PFSK-1 (cell line): ENCODE measurements at regions not wholly inside any gene's neighbourhood (a gene's known extent, or its start where the extent isn't known, plus 50 kb on each side); places are given as distances from the start of the nearest gene placed in this dataset.

ENCODE experiments used
- FOXP2 ChIP-seq: optimal IDR thresholded peaks from 2 replicates; pipeline ENCODE3; 2011; ENCODE audit warnings: borderline replicate concordance, control low read depth, inconsistent platforms; ENCODE audit not compliant: insufficient read depth; ENCODE audit errors: extremely low read length, extremely low read depth
- POLR2AphosphoS5 ChIP-seq: IDR thresholded peaks from 2 replicates; pipeline ENCODE4 v1.6.1; 2012; ENCODE audit warnings: low read depth, mild to moderate bottlenecking, control low read depth, low read length, moderate library complexity
- SIN3A ChIP-seq: IDR thresholded peaks from 2 replicates; pipeline ENCODE4 v1.6.1; 2012; ENCODE audit warnings: mild to moderate bottlenecking, low read length, moderate library complexity, borderline replicate concordance; ENCODE audit not compliant: insufficient read depth
- TAF1 ChIP-seq: IDR thresholded peaks from 2 replicates; pipeline ENCODE4 v1.6.1; 2012; ENCODE audit warnings: low read length, control low read depth, borderline replicate concordance; ENCODE audit not compliant: insufficient read depth
- TF ChIP-seq, protein P1 (sequence below), 2 experiments: IDR thresholded peaks; 2 replicates each; pipeline versions ENCODE4 v1.6.1 to v1.8.0; 2011 to 2012; ENCODE audit warnings: low read depth in 2 of 2, low read length in 2 of 2, control low read depth in 1 of 2, inconsistent platforms in 1 of 2, mild to moderate bottlenecking in 1 of 2, moderate library complexity in 1 of 2; ENCODE audit not compliant: insufficient read depth in 1 of 2

DNA sequence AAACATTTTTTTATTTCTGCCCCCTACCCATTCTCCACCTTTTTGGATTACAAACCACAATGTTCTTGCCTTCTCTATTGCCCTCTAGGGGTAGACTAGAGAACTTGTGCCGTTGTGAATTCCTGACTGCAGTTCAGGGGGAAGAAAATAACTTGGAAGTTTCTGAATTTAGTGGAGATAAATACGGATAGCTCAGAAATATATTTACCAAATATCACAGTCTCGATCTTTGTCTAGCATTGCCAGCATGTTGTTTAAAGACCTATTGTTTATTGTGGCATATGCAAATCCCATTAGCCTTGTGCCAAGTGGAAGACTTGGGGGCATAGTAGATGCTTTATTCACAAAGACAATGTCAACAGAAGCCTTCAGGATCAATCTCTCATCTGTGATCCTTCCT is 154.1 kb upstream of the MMS22L start:
- no peak for TF ChIP-seq TAF1
- no peak for TF ChIP-seq FOXP2
- TF ChIP-seq, protein P1, sequence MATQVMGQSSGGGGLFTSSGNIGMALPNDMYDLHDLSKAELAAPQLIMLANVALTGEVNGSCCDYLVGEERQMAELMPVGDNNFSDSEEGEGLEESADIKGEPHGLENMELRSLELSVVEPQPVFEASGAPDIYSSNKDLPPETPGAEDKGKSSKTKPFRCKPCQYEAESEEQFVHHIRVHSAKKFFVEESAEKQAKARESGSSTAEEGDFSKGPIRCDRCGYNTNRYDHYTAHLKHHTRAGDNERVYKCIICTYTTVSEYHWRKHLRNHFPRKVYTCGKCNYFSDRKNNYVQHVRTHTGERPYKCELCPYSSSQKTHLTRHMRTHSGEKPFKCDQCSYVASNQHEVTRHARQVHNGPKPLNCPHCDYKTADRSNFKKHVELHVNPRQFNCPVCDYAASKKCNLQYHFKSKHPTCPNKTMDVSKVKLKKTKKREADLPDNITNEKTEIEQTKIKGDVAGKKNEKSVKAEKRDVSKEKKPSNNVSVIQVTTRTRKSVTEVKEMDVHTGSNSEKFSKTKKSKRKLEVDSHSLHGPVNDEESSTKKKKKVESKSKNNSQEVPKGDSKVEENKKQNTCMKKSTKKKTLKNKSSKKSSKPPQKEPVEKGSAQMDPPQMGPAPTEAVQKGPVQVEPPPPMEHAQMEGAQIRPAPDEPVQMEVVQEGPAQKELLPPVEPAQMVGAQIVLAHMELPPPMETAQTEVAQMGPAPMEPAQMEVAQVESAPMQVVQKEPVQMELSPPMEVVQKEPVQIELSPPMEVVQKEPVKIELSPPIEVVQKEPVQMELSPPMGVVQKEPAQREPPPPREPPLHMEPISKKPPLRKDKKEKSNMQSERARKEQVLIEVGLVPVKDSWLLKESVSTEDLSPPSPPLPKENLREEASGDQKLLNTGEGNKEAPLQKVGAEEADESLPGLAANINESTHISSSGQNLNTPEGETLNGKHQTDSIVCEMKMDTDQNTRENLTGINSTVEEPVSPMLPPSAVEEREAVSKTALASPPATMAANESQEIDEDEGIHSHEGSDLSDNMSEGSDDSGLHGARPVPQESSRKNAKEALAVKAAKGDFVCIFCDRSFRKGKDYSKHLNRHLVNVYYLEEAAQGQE (IDR thresholded peaks at IDR 0.05; ENCODE audit: insufficient read depth in 1 of 2, low read depth in 2 of 2, low read length in 2 of 2) = no peak
- no peak for TF ChIP-seq POLR2AphosphoS5
- TF ChIP-seq SIN3A = no peak

GRCh38 chr6:97438011-97438671 is 155.1 kb upstream of the MMS22L start:
- TF ChIP-seq SIN3A (no peak), FOXP2 (no peak), POLR2AphosphoS5 (no peak), TAF1 (no peak)
- TF ChIP-seq, protein P1 (IDR thresholded peaks at IDR 0.05; ENCODE audit: insufficient read depth in 1 of 2, low read depth in 2 of 2, low read length in 2 of 2) = no peak

DNA sequence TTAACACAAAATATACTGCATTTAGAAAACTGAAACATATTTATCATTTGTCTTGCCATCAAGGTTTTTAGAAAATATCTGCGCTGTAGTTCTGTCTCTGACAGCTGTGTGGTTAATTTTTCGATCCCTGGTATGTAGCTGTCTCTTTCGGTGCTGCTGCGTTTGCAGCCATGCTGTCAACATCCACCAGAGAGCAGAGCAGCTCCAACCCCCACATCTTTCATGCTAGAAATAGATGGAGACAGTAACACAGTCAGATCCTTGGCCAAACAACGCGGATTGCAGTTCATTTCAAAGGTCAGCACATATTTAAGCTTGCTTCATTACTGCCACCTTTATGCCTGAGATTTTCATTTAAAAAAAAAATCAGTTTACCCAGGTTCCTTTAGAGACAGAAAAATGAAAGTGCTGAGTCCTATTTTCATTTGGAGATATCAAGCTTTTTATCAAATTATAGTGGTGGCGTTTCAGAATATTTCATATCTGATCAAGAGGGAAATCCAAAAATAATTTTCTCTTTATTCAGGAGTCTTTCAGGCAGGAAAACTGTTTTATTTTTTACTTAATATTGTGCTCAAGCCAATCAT is 157.7 kb upstream of the MMS22L start:
- no peak for TF ChIP-seq POLR2AphosphoS5
- no peak for TF ChIP-seq FOXP2
- TF ChIP-seq, protein P1 (IDR thresholded peaks at IDR 0.05; ENCODE audit: insufficient read depth in 1 of 2, low read depth in 2 of 2, low read length in 2 of 2) = no peak
- no peak for TF ChIP-seq TAF1
- TF ChIP-seq SIN3A = no peak

GRCh38 chr6:97443408-97444080 is 160.5 kb upstream of the MMS22L start:
- no peak for TF ChIP-seq TAF1
- no peak for TF ChIP-seq SIN3A
- TF ChIP-seq FOXP2 = no peak
- no peak for TF ChIP-seq POLR2AphosphoS5
- TF ChIP-seq, protein P1 (IDR thresholded peaks at IDR 0.05; ENCODE audit: insufficient read depth in 1 of 2, low read depth in 2 of 2, low read length in 2 of 2) = no peak

DNA sequence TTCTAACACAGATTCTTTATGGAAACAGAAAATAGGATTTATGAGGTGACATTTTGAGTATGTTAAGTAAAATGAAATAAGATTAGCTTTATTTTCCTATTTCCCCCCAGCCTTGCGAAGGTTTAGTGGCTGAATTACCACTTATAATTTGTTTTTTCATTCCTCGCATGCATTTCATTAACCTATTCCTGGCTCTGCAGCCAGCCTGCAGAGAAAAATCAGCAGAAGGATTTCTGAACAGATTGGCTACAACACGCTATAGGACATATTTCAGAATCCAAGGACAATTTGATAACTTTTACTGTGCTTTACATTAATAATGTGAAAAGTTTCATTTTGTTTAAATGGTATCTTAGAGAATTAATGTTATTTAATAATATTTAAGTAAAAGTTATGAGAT is 162.4 kb upstream of the MMS22L start:
- TF ChIP-seq, protein P1 (IDR thresholded peaks at IDR 0.05; ENCODE audit: insufficient read depth in 1 of 2, low read depth in 2 of 2, low read length in 2 of 2) = no peak
- no peak for TF ChIP-seq FOXP2
- TF ChIP-seq POLR2AphosphoS5 = no peak
- no peak for TF ChIP-seq TAF1
- TF ChIP-seq SIN3A = no peak
